Thoracic aorta (tissue), 2 donors: ENCODE measurements at regions not wholly inside any gene's neighbourhood (a gene's known extent, or its start where the extent isn't known, plus 50 kb on each side); places are given as distances from the start of the nearest gene placed in this dataset.

Experiments
- ATAC-seq: fragments of 150-250 bp; one replicate; pipeline ENCODE4 v1.8.0; 2017; ENCODE audit warnings: low read depth; ENCODE audit not compliant: insufficient number of reproducible peaks, low FRiP score
- DNase-seq: peaks from one replicate; pipeline ENCODE4 v3.0.0-alpha.2; 2020; ENCODE audit warnings: low spot score
- H3K27ac ChIP-seq, 2 donors: fragments of 200-600 bp; sonication (generic); 1 replicate in 1 of 2; 2 replicates in 1 of 2; pipeline ENCODE4 v1.5.1; 2016; ENCODE audit warnings: mild to moderate bottlenecking in 2 of 2, moderate library complexity in 2 of 2
- H3K27me3 ChIP-seq: fragments of 200-600 bp; sonication (generic); replicated peaks from 2 replicates; pipeline ENCODE4 v1.6.0; 2016; ENCODE audit warnings: mild to moderate bottlenecking; ENCODE audit not compliant: insufficient read depth
- H3K36me3 ChIP-seq: fragments of 200-600 bp; sonication (generic); one replicate; pipeline ENCODE4 v1.5.1; 2016
- H3K4me1 ChIP-seq, 2 donors: fragments of 200-600 bp; sonication (generic); 1 replicate in 1 of 2; 2 replicates in 1 of 2; pipeline versions ENCODE4 v1.5.1 to v1.6.0; 2016; ENCODE audit warnings: low read depth in 2 of 2, mild to moderate bottlenecking in 1 of 2; ENCODE audit not compliant: control insufficient read depth in 1 of 2
- H3K4me3 ChIP-seq: fragments of 200-600 bp; sonication (generic); 2 replicates; pipeline ENCODE4 v1.5.1; 2016; ENCODE audit warnings: mild to moderate bottlenecking
- H3K9me3 ChIP-seq: fragments of 200-600 bp; sonication (generic); 2 replicates; pipeline ENCODE4 v1.5.1; 2016
- CTCF ChIP-seq: fragments of 200-600 bp; sonication (generic); IDR thresholded peaks from one replicate; pipeline ENCODE4 v1.5.1; 2019; ENCODE audit warnings: antibody characterized with exemption

GRCh38 chr4:174084981-174085380, 198.5 kb downstream of the FBXO8 start:
- Histone ChIP-seq H3K4me3 (no peak overlapping the region), H3K27ac (no peak overlapping the region), H3K9me3 (no peaks in the 10 kb centered on the region), H3K4me1 (no peaks in the 10 kb centered on the region), H3K27me3 (no peaks in the 10 kb centered on the region), H3K36me3 (no peaks in the 10 kb centered on the region)
- no peak for DNase-seq
- TF ChIP-seq CTCF = no peak
- ATAC-seq = no peak

- no peaks in the 10 kb centered on the region for H3K9me3 ChIP-seq
- H3K27me3 ChIP-seq = no peaks in the 10 kb centered on the region
- H3K4me1 ChIP-seq = no peaks in the 10 kb centered on the region
- H3K4me3 ChIP-seq = no peak overlapping the region
- H3K27ac ChIP-seq = no peak overlapping the region
- H3K36me3 ChIP-seq = no peaks in the 10 kb centered on the region
- ATAC-seq (no peak), DNase-seq (no peak)
- TF ChIP-seq CTCF = no peak
Measured at GRCh38 chr4:174084542-174084941, 198.9 kb downstream of the FBXO8 start.

GRCh38 chr4:174080361-174080760, 203.1 kb downstream of the FBXO8 start:
- DNase-seq = no peak
- TF ChIP-seq CTCF = no peak
- H3K36me3 ChIP-seq = no peaks in the 10 kb centered on the region
- H3K9me3 ChIP-seq = no peaks in the 10 kb centered on the region
- H3K4me1 ChIP-seq = no peaks in the 10 kb centered on the region
- no peaks in the 10 kb centered on the region for H3K27me3 ChIP-seq
- no peak overlapping the region for H3K4me3 ChIP-seq
- ATAC-seq = no peak
- H3K27ac ChIP-seq = no peak overlapping the region

- Histone ChIP-seq H3K36me3 (no peaks in the 10 kb centered on the region), H3K27me3 (no peaks in the 10 kb centered on the region), H3K4me3 (no peak overlapping the region), H3K9me3 (no peaks in the 10 kb centered on the region), H3K27ac (no peak overlapping the region), H3K4me1 (peaks cover 0 to 17% of the 10 kb centered on the region in 2 donors)
- DNase-seq (no peak), ATAC-seq (no peak)
- TF ChIP-seq CTCF = no peak
Measured at GRCh38 chr4:174071595-174071994, 211.9 kb downstream of the FBXO8 start.

- no peaks in the 10 kb centered on the region for H3K36me3 ChIP-seq
- no peaks in the 10 kb centered on the region for H3K27me3 ChIP-seq
- DNase-seq (no peak), ATAC-seq (no peak)
- no peaks in the 10 kb centered on the region for H3K9me3 ChIP-seq
- H3K4me3 ChIP-seq = no peak overlapping the region
- H3K4me1 ChIP-seq = peaks cover 0 to 17% of the 10 kb centered on the region in 2 donors
- no peak for TF ChIP-seq CTCF
- H3K27ac ChIP-seq = no peak overlapping the region
Measured at GRCh38 chr4:174069848-174070330, 213.6 kb downstream of the FBXO8 start.
